BLaER1 treated with 17β-estradiol and CSF1 and Interleukin-3, amounts not matched to agents 10 nM and 100 nM (cell line): ENCODE measurements at regions not wholly inside any gene's neighbourhood (a gene's known extent, or its start where the extent isn't known, plus 50 kb on each side); places are given as distances from the start of the nearest gene placed in this dataset.

Experiments
- H3K27ac ChIP-seq, 11 experiments: shearing (Covaris generic); formaldehyde crosslinking; 2 replicates each; pipeline ENCODE4 v1.8.1; 2022
- H3K27me3 ChIP-seq, 11 experiments: shearing (Covaris generic); formaldehyde crosslinking; 2 replicates each; pipeline ENCODE4 v1.8.1; 2022
- H3K36me3 ChIP-seq, 11 experiments: shearing (Covaris generic); formaldehyde crosslinking; 2 replicates each; pipeline ENCODE4 v1.8.1; 2022
- H3K4me1 ChIP-seq, 10 experiments: shearing (Covaris generic); formaldehyde crosslinking; 2 replicates each; pipeline ENCODE4 v1.8.1; 2022
- H3K4me2 ChIP-seq, 11 experiments: shearing (Covaris generic); formaldehyde crosslinking; 2 replicates each; pipeline ENCODE4 v1.8.1; 2022
- H3K4me3 ChIP-seq, 10 experiments: shearing (Covaris generic); formaldehyde crosslinking; 2 replicates each; pipeline ENCODE4 v1.8.1; 2022
- H3K9ac ChIP-seq, 11 experiments: shearing (Covaris generic); formaldehyde crosslinking; 2 replicates each; pipeline ENCODE4 v1.8.1; 2022
- H3K9me3 ChIP-seq, 11 experiments: shearing (Covaris generic); formaldehyde crosslinking; replicated peaks in 1 of 11; 2 replicates each; pipeline ENCODE4 v1.8.1; 2022
- H4K20me1 ChIP-seq, 11 experiments: shearing (Covaris generic); formaldehyde crosslinking; 2 replicates each; pipeline ENCODE4 v1.8.1; 2022
- Cebpa-rat ChIP-seq, 11 experiments: shearing (Covaris generic); IDR thresholded peaks; 2 replicates each; pipeline ENCODE4 v1.8.1; 2022

DNA sequence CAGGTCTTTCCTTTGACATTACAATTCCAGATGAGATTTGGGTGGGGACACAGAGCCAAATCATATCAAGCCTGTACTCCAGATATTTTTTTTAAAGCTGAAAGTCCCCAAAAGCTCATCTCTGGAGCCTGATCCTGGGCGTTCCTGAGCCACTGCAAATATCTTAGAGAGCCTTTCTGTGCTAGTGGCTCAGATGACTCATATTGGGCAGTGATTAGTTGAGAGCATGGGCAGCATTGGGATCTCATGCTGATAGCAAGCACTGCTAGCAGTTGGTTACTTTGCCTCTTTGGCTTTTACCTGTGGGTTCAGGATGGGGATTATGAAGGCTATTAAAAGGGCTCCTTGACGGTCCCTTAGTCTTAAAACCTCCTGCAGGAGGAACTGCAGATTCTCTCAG is 51.4 kb upstream of the SCRG1 start:
- Histone ChIP-seq H3K9ac (no peak overlapping the region), H3K36me3 (peaks cover 5 to 58% (median 31%) of the 10 kb centered on the region in 11 experiments; a peak in 15 of 22 replicates)

GRCh38 chr4:173449380-173449717 is 50.4 kb upstream of the SCRG1 start:
- H3K9me3 ChIP-seq, result peaks cover 0 to 5% (median 0%) of the 10 kb centered on the region in 11 experiments; a peak in 1 of 22 replicates
- TF ChIP-seq Cebpa-rat (IDR thresholded peaks at IDR 0.05), result no peak
- H3K27me3 ChIP-seq, result no peaks in the 10 kb centered on the region
- H3K27ac ChIP-seq, result no peak overlapping the region
- no peak overlapping the region for H3K4me3 ChIP-seq
- H3K4me2 ChIP-seq, result no peak overlapping the region
- H3K9ac ChIP-seq, result no peak overlapping the region
- H3K36me3 ChIP-seq, result peaks cover 5 to 54% (median 29%) of the 10 kb centered on the region in 11 experiments; a peak in 15 of 22 replicates
- no peaks in the 10 kb centered on the region for H4K20me1 ChIP-seq
- H3K4me1 ChIP-seq, result peaks cover 0 to 4% (median 0%) of the 10 kb centered on the region in 10 experiments; a peak in 4 of 20 replicates

More for the DNA sequence above, 51.4 kb upstream of the SCRG1 start:
- H3K4me2 ChIP-seq, result no peak overlapping the region
- no peak overlapping the region for H3K4me3 ChIP-seq
- H3K27me3 ChIP-seq, result no peaks in the 10 kb centered on the region
- no peaks in the 10 kb centered on the region for H4K20me1 ChIP-seq
- no peaks in the 10 kb centered on the region for H3K4me1 ChIP-seq
- H3K27ac ChIP-seq, result no peak overlapping the region
- H3K9me3 ChIP-seq, result 0 out of 22 replicates have a peak, but pooled peaks cover 0 to 5% (median 0%) of the 10 kb centered on the region in 11 experiments
- TF ChIP-seq Cebpa-rat (IDR thresholded peaks at IDR 0.05), result no peak

GRCh38 chr4:173448608-173449379 is 49.9 kb upstream of the SCRG1 start:
- H3K4me1 ChIP-seq, result peaks cover 0 to 10% (median 0%) of the 10 kb centered on the region in 10 experiments; a peak in 4 of 20 replicates
- peaks cover 0 to 5% (median 0%) of the 10 kb centered on the region in 11 experiments; a peak in 1 of 22 replicates for H3K9me3 ChIP-seq
- no peaks in the 10 kb centered on the region for H4K20me1 ChIP-seq
- no peak overlapping the region for H3K9ac ChIP-seq
- no peak overlapping the region for H3K4me2 ChIP-seq
- H3K36me3 ChIP-seq, result peaks cover 5 to 55% (median 26%) of the 10 kb centered on the region in 11 experiments; a peak in 15 of 22 replicates
- H3K27me3 ChIP-seq, result no peaks in the 10 kb centered on the region
- TF ChIP-seq Cebpa-rat (IDR thresholded peaks at IDR 0.05), result no peak
- H3K4me3 ChIP-seq, result no peak overlapping the region
- H3K27ac ChIP-seq, result no peak overlapping the region
